Stimulated activated CD4-positive, alpha-beta T cell treated with anti-CD3 and anti-CD28 coated beads, Interleukin-1b, Interleukin-23, amount 100 ng/mL, for 24 hours (primary cell): ENCODE measurements at regions not wholly inside any gene's neighbourhood (a gene's known extent, or its start where the extent isn't known, plus 50 kb on each side); places are given as distances from the start of the nearest gene placed in this dataset.
"Not testable (repeated sequence)": the region's sequence is repeated elsewhere in the genome, so short reads cannot be mapped to it uniquely, and the experiment has no call there.

Source experiments
- DNase-seq, 4 experiments: peaks; one replicate each; pipeline ENCODE4 v3.0.0-alpha.2; 2020; ENCODE audit warnings: low read depth in 4 of 4, low spot score in 1 of 4

DNA sequence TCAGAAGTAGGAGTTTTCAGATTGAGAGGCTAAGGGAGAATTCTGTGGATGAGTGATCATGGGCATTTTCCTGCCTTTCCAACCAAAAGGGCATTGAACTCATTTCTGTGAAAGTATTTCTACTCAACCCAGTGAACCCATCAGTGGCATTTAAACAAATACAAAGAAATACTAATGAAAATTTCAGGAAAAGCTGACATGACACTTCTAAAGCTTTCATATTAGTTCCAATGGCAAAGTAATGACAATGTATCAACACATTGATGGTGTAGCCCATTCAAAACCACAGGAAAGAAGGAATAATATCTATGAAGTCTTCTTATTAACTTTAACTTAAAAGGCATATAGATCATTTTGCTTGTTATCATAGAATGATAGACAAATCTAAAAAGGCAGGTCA is 183.5 kb upstream of the ANXA10 start:
- DNase-seq: no peak

DNA sequence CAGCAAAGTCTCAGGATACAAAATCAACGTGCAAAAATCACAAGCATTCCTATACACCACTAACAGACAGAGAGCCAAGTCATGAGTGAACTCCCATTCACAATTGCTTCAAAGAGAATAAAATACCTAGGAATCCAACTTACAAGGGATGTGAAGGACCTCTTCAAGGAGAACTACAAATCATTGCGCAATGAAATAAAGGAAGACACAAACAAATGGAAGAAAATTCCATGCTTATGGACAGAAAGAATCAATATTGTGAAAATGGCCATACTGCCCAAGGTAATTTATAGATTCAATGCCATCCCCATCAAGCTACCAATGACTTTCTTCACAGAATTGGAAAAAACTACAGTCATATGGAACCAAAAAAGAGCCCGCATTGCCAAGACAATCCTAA is 179.8 kb upstream of the ANXA10 start:
- DNase-seq: not testable (repeated sequence)

DNA sequence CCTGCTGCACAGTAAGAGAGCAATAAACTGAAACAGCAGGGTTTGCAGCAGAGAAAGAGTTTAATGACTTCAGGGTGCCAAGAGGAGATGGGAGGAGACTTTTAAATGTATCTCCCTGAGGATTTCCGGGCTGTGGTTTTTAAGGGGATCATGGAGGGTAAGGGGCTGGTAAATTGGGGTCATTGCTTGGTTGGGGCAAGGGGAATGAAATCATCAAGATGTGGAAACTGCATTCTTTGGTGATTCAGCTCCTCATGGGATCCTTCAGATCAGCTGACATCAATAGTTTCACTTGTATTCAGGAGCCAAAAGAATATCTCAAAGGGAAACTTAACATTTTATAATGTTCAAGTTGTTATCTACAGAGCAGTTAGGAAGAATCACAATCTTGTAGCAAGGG is 174.3 kb upstream of the ANXA10 start:
- no peak for DNase-seq

DNA sequence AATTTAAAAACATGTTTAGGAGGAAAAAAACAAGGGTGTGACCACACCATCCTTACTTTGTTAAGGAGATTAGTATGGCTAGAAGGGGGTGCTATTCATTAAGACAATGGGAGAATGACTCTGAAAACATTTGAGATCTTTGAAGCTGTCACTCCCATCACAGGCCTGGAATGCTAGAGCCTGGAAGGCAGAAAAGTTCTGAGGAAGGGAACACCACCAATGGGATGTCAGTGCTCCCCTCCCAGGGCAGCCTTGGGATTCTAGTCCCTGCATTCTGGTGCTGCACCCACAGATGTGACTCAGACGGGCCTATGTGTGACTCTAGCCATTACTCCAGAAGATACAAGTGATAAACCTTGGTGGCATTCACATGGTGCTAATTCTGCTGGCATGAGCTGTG is 162.2 kb upstream of the ANXA10 start:
- no peak for DNase-seq

DNA sequence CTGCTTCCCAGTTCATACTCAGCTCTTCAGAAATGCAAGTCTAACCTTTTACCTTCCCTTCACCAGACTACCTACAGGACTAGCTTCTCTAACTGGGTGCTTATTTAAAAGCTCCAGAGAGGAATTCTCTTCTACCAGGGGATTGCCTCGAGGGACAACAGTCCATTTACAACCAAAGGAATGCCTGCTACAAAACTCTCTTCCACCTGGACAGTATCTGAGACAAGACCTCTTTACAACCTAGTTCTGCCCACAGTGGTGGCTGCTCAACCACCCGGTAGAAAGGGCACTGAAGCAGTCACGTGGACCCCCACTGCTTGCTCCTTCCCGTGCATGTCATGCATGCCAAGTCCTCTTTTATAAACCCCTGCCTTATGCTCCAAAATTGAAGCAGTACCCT is 158.1 kb upstream of the ANXA10 start:
- no peak for DNase-seq

DNA sequence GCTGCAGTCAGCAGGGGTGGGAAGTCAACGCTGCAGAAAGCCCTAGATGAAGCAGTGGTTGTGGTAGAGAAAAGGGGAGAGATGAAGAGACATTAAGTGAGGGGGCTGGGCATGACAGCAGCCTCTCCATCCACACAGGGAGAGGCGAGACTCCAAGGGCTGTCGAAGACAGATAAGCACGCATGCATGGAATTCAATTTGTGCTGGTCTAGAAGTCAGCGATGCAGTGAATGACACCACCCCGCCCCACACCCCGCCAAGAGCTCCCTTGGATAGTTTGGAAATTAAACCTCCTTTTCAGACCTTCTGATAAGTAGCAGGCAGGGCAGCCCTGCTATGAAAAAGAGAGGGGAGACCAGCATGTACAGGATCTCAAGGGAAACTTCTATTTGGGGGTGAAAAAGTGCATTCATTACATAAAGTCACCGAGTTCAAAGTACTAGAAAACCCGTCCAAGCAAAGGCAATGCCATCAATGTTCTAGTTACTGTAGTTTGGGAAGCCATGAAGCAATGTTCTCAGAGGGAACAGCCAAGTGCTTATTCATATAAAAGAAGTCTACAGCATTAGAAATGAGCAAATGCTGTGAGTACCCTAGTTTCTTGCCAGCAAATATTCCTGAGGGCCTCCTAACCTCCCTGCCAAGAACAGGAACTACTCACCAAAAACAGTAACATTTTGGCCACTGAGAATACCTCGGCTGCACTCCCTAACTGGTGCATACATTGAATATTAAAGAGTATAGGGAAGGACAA is 152.3 kb upstream of the ANXA10 start:
- DNase-seq: no peak

DNA sequence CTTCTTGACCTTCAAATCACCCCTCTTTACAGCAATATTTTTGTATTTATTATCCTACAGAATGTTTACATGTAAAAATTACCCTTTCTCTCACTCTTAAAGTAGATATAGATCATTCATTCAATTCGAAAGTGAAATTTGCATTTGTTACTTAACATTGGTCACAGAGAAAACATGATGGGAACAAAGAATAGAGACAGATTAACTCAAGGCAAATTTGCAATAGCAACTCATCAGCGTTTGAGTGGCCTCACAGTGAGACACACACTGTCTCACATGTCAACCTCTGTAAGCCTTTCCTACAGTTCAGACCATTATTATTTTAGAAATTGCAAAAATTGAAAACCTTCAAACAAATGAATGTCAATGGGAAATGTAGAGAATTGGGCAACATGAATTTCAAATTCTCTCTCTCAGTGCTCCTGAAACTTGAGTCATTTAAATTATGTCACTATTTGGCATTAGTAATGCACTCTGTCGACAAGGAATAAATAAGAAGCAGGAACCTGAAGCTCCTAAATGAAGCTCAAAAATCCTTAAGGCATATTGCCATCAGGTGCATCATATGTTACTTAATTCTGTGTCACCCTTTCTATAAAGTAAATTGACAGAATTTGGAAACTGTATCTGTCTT is 148.3 kb upstream of the ANXA10 start:
- no peak for DNase-seq

DNA sequence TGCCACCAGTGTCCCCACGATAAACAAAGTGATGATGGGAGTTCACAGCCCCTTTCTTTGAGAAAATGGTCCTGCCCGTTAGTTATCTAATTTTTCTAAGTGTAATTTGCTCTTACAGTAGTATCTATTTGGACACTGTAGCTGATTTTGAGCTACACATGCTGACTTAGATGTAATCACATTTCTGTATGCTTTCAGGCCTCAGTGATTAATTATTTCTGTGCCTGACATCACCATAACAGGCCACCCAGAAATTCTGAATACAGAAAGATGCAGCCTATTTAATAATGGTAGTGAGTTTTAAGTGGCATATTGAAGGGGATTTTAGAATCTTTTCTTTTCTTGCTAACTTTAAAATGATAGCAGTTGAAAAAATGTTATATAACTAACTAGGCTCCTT is 147.6 kb upstream of the ANXA10 start:
- DNase-seq: no peak

DNA sequence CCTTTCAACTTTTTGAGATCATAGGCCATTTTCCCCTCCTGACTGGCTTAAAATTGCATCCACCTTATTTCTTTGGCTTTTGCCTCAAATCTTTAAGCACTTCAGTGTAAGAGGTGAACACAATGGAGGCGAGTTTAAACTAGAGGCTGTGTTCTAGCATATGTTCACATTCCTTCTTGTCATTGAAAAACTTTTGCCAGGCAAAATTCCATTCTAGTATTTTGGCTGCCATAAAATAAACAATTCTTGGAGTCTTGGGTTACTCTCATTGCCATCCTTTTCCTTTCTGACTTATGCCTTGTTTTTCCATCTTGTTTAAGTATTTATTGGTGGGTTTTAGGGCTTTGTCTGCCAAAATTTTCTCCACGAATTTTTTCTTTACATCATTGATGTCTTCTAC is 137.3 kb upstream of the ANXA10 start:
- DNase-seq: no peak

DNA sequence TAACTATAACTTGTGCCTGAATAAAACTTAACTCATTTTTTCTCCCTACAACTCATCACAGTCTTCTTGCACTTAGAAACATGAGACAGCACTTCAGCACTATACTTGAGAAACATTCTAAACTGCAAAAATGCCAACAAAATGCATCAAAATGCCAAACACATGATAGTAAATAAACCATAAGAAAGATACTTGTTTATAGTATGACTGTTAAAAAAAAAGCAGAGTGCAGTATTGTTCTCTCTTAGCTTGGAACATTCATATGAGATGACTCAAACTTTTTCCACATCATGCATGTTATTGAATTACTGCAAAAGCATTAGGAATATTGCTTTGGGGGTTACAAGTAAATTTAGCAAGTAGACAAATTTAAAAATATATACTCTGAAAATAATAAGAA is 135.7 kb upstream of the ANXA10 start:
- no peak for DNase-seq

DNA sequence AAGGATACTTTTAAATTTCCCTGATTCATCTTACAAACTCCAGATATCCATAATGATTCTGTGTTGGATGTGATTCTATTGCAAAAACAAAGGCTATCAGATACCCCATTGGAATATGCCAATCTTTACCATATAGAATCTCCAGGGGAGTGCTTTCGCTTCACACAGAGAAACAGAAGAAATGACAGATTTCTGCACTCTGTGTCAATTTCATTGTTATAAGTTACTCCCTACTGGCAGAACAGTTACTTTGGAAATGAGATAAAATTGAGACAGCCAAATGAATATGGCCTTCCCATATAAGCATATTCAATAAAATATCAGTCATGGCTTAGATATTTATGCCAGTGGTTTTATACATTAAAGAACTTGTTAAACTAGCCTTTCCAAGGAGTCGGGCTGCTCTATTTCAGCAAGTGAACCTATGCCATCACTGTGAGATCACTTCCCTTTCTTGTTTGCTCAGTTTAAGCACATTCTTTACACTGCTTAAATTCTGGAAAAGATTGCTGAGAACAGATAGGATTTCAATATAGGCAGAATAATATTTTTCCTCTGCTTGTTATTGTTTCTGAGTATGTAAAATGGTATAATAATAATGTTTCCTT is 127.5 kb upstream of the ANXA10 start:
- no peak for DNase-seq

DNA sequence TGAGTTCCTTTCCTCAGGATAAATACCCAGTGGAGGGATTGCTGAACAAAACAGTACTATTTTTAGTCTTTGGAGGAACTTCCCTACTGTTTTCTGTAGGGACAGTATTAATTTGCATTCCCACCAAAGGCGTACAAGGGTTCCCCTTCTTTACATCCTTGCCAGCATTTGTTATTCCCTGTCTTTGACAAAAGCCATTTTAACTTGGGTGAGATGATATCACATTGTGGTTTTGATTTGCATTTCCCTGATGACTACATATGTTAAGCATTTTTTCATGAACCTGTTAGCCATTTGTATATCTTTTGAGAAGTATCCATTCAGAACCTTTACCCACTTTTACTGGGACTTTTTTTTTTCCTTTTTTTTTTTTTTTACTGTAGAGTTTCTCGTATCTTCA is 126.2 kb upstream of the ANXA10 start:
- no peak for DNase-seq

DNA sequence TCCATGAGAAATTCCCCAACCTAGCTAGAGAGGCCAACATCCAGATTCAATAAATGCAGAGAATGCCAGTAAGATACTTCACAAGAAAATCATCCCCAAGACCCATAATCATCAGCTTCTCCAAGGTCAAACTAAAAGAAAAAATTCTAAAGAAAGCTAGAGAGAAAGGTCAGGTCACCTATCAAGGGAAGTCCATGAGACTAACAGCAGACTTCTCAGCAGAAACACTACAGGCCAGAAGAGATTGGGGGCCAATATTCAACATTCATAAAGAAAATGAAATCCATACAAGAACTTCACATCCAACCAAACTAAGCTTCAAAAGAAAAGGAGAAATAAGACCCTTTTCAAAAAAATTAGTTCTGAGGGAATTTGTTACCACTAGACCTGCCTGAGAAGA is 118.8 kb upstream of the ANXA10 start:
- DNase-seq: no peak

DNA sequence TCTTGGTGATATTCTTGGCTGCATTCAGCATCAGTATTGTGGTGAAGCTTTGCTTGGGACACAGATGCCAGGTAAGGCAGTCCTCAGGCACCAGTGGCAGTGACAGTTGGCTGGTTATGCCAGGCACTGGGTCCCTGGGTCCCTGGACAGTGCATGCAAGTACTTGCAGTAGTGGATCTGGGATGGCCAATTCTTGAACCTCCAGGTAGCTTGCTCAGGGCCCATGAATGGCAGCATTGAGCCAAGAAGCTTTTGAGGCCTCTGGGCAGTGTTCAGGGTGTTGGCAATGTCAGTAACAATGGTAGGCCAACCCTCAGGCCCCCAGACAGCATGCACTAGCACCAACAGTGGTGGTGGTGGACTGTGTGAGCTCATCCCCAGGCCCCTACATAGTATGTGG is 106.8 kb upstream of the ANXA10 start:
- DNase-seq: no peak

DNA sequence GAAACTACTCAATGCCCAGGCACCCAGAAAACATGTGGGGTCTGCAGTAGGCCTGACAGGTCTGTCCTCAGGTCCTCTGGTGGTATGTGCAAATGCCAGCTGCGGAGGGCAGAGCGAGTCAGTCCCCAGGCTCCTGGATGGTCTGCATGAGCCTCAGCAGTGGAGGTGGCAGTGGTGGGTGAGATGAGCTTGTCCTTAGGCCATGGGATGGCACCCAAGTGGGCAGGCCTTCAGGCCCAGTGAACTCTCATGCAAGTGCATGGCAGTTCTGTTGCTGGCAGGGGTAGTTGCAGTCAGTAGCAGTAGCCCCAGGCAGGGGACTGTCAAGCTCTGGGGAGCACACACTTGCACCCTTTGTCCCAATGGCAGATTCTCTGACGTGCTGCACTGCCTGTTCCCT is 106.3 kb upstream of the ANXA10 start:
- DNase-seq: no peak

DNA sequence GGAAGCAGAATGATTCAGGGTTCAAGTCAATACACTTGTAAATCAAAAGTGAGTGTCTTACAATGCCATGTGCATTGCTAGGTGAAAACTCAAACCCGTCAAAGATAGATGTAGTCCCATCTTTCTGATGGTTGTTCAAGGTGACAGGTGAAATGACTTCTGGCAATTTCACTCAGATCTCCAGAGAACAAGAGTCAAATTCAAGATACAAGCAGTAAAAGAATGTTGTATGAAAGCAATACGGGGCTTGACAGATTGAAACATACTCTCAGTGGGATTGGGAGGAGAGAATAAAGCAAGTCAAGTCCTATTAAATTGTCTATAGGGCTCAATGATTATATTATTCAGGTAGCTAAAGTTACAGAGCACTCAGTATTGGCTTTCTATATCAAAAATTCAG is 105.1 kb upstream of the ANXA10 start:
- DNase-seq: no peak

DNA sequence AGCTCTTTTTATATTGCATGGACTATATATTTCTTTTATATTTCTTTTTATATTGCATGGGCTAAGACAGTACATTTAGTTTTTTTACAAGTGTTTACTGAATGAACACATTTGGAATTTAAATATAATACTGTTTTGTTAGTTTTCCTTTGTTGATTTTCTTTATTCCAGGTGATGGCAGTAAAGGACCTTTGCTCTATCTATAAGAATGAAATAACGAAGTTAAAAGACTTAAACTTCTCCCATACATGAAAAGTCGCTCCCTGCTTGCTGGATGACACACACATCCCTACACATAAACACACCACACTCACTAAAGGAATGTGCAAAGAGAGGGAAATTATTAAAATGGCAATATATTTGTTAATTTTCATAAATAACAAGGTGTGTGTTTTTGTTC is 102.5 kb upstream of the ANXA10 start:
- DNase-seq: no peak

DNA sequence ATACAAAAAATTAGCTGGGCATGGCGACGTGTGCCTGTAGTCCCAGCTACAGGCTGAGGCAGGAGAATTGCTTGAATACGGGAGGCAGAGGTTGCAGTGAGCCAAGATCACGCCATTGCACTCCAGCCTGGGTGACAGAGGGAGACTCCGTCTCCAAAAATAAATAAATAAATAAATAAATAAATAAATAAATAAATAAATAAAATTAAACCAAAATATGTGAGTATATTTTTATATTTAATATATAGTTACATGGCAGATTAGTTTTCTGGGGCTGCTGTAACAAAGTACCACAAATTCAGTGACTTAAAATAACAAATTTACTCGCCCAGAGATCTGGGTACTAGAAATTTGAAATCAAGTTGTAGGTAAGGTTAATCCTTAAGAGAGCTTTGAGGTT is 84.2 kb upstream of the ANXA10 start:
- not testable (repeated sequence) for DNase-seq

DNA sequence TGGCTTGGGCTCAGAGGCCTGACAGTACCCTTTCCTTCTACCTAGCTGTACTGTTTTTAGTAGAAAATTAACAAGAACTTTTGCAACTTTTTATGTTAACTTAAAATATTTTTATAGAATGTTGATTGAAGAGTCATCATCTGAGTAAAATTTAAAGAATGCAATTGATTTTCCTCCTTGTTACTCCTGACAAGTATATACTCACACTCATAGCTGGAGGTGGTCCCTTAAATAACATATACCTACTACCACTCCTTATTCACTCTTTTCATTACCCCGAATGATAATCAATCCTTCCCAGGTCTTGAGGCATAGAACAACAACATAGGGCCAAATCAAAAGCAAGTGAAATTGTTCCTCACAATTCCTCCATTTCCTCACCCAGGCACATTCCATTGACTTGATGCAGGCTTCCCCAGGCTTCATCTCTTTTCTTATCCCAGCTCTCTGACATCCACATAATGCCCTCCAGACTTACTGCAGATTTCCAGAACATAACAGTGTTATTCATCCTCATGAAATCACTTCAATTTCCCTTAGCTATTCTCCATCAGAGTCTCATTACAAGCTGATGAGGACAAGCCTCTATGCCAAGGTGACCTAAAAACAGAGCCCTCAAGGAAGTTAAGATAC is 73.2 kb upstream of the ANXA10 start:
- no peak for DNase-seq

DNA sequence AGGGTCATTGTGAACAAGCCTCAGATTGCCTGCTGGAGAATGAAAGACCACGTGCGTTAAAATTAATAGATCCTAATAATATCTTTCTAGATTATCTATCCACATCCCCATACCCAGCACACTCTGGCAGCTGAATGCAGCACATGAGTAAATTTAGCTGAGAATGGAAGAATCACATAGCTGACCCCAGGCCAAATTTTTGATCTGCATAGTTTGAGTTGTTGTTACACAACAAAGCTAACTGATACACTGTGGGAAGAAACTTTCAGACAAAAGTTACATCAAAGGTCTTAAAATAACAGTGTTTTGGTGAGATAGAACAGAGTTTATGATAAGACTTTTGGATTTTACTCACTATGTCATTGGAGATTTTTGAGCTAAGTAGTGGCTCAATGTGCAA is 72.4 kb upstream of the ANXA10 start:
- no peak for DNase-seq

DNA sequence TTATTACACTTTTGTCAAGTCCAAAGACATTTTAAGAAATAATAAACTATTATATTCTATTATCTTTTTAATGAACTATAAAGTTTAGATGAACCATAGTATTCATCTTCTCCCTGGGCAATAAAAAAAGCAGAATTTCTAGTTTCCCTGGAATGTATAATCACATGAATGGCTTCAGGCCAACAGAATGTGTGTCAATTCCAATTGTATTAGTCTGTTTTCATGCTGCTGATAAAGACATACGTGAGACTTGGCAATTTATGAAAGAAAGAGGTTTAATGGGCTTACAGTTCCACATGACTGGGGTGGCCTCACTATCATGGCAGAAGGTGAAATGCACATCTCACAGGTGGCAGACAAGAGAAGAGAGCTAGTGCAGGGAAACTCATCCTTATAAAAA is 70.7 kb upstream of the ANXA10 start:
- DNase-seq: no peak

DNA sequence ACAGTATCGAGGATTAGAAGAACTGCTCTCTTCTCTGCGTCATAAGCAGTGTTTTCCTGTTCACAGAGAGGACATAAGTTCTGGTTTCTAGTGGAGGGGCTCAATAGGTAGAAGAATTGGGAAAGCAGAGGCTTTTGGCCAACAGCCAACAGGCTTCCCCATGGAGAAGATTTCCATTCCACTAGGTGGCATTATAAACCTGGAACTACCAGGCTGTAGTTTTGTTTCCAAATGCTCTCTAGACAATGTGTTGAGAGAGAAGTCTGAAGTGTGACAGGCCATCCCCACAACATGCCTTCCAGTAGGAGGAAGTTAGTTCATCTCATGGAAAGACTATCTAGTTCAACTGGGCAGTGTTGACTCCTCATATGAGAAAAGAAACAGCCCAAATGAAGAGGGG is 63.8 kb upstream of the ANXA10 start:
- no peak for DNase-seq
